ENCODE measurements at regions not wholly inside any gene's neighbourhood (a gene's known extent, or its start where the extent isn't known, plus 50 kb on each side); places are given as distances from the start of the nearest gene placed in this dataset.

GRCh38 chr4:180717451-180718033 lies 1525.7 kb upstream of the TENM3 start:
- DNase-seq (no peak), ATAC-seq (no peak)
- in situ Hi-C loops (cut with MboI; ENCODE audit: low sequenced_read_pairs in 4 of 4) = no loop called here

GRCh38 chr4:180721356-180721755 lies 1521.8 kb upstream of the TENM3 start:
- Histone ChIP-seq H3K27ac (no peak overlapping the region), H3K4me3 (no peak overlapping the region), H3K36me3 (no peaks in the 10 kb centered on the region), H3K9me3 (no peaks in the 10 kb centered on the region), H3K27me3 (no peaks in the 10 kb centered on the region), H3K4me1 (no peaks in the 10 kb centered on the region)
- DNase-seq (no peak), ATAC-seq (no peak)
- in situ Hi-C loops (cut with MboI; ENCODE audit: low sequenced_read_pairs in 4 of 4) (no loop called here), intact Hi-C loops (cut with DNase I; ENCODE audit: low total_unique reads) (no loop called here)
- TF ChIP-seq CTCF (IDR thresholded peaks at IDR 0.05 in 4 of 5, conservative IDR thresholded peaks at IDR 0.05 in 1 of 5) (no peak), POLR2A (IDR thresholded peaks at IDR 0.05) (no peak)

More at GRCh38 chr4:180717451-180718033, 1525.7 kb upstream of the TENM3 start:
- H3K4me1 ChIP-seq = no peaks in the 10 kb centered on the region
- no peaks in the 10 kb centered on the region for H3K9me3 ChIP-seq
- no peak overlapping the region for H3K4me3 ChIP-seq
- H3K36me3 ChIP-seq = no peaks in the 10 kb centered on the region
- intact Hi-C loops (cut with DNase I; ENCODE audit: low total_unique reads) = no loop called here
- H3K27ac ChIP-seq = no peak overlapping the region
- no peak for TF ChIP-seq POLR2A (IDR thresholded peaks at IDR 0.05)
- TF ChIP-seq CTCF (IDR thresholded peaks at IDR 0.05 in 4 of 5, conservative IDR thresholded peaks at IDR 0.05 in 1 of 5) = no peak
- H3K27me3 ChIP-seq = no peaks in the 10 kb centered on the region

GRCh38 chr4:180726611-180727010 lies 1516.6 kb upstream of the TENM3 start:
- in situ Hi-C loops (cut with MboI; ENCODE audit: low sequenced_read_pairs in 4 of 4) = no loop called here
- Histone ChIP-seq H3K27ac (no peak overlapping the region), H3K9me3 (no peaks in the 10 kb centered on the region), H3K4me3 (no peak overlapping the region), H3K27me3 (no peaks in the 10 kb centered on the region), H3K36me3 (no peaks in the 10 kb centered on the region), H3K4me1 (no peaks in the 10 kb centered on the region)
- intact Hi-C loops (cut with DNase I; ENCODE audit: low total_unique reads) = no loop called here
- DNase-seq (no peak), ATAC-seq (no peak)
- TF ChIP-seq POLR2A (IDR thresholded peaks at IDR 0.05) (no peak), CTCF (IDR thresholded peaks at IDR 0.05 in 4 of 5, conservative IDR thresholded peaks at IDR 0.05 in 1 of 5) (no peak)

GRCh38 chr4:180727478-180727877 lies 1515.7 kb upstream of the TENM3 start:
- intact Hi-C loops (cut with DNase I; ENCODE audit: low total_unique reads) (no loop called here), in situ Hi-C loops (cut with MboI; ENCODE audit: low sequenced_read_pairs in 4 of 4) (no loop called here)
- ATAC-seq = no peak
- no peak for DNase-seq
- Histone ChIP-seq H3K36me3 (no peaks in the 10 kb centered on the region), H3K27me3 (no peaks in the 10 kb centered on the region), H3K4me1 (no peaks in the 10 kb centered on the region), H3K4me3 (no peak overlapping the region), H3K27ac (no peak overlapping the region), H3K9me3 (no peaks in the 10 kb centered on the region)
- TF ChIP-seq POLR2A (IDR thresholded peaks at IDR 0.05) (no peak), CTCF (IDR thresholded peaks at IDR 0.05 in 4 of 5, conservative IDR thresholded peaks at IDR 0.05 in 1 of 5) (no peak)

Measured in gastrocnemius medialis (tissue), 4 donors.